K562 (cell line): ENCODE measurements at regions not wholly inside any gene's neighbourhood (a gene's known extent, or its start where the extent isn't known, plus 50 kb on each side); places are given as distances from the start of the nearest gene placed in this dataset.
"Not testable (repeated sequence)": the region's sequence is repeated elsewhere in the genome, so short reads cannot be mapped to it uniquely, and the experiment has no call there.

Experiments
- ARID2 ChIP-seq: fragments of 450-650 bp; IDR thresholded peaks from 2 replicates; pipeline ENCODE4 v1.6.1; 2017; ENCODE audit warnings: antibody characterized with exemption, mild to moderate bottlenecking
- CTCF ChIP-seq, 3 experiments: IDR thresholded peaks in 2 of 3; conservative IDR thresholded peaks in 1 of 3; 2 replicates each; pipeline ENCODE4 v1.5.1; 2011 to 2012; ENCODE audit warnings: low read length in 3 of 3, mild to moderate bottlenecking in 3 of 3, control low read depth in 2 of 3, improper control_type of control experiment in 1 of 3, inconsistent platforms in 1 of 3, low read depth in 1 of 3, mixed read lengths in 1 of 3, moderate library complexity in 1 of 3; ENCODE audit not compliant: insufficient read depth in 2 of 3
- GABPA ChIP-seq: fragments of 200-800 bp; sonication (Bioruptor generic); conservative IDR thresholded peaks from 2 replicates; pipeline ENCODE4 v1.6.1; 2016; ENCODE audit warnings: low read depth, missing genetic modification characterization, missing compliant biosample characterization
- HDAC2 ChIP-seq: fragments of 450-650 bp; IDR thresholded peaks from 2 replicates; pipeline ENCODE4 v1.6.1; 2016; ENCODE audit warnings: mild to moderate bottlenecking
- JUN ChIP-seq, 2 experiments: sonication (generic) in 1 of 2; formaldehyde crosslinking in 1 of 2; IDR thresholded peaks; 2 replicates each; pipeline versions ENCODE4 v1.6.1 to v1.8.0; 2012 to 2022; ENCODE audit warnings: borderline replicate concordance in 2 of 2, mild to moderate bottlenecking in 2 of 2, improper control_type of control experiment in 1 of 2, low read depth in 1 of 2, low read length in 1 of 2, missing genetic modification reagents in 1 of 2
- SRF ChIP-seq, 2 experiments: fragments of 250-450, 450-650 bp in 1 of 2; sonication (Bioruptor Pico) in 1 of 2; sonication (generic) in 1 of 2; formaldehyde crosslinking; IDR thresholded peaks; 2 replicates each; pipeline versions ENCODE4 v1.5.0 to v1.5.1; 2020 to 2022; ENCODE audit warnings: mild to moderate bottlenecking in 1 of 2, missing genetic modification reagents in 1 of 2
- YY1 ChIP-seq, 3 experiments: IDR thresholded peaks; 2 replicates each; pipeline ENCODE4 v1.6.1; 2011; ENCODE audit warnings: low read length in 2 of 3, mild to moderate bottlenecking in 2 of 3, moderate library complexity in 2 of 3, borderline replicate concordance in 1 of 3, control low read depth in 1 of 3, low read depth in 1 of 3; ENCODE audit not compliant: insufficient read depth in 3 of 3, insufficient replicate concordance in 2 of 3, control insufficient read depth in 1 of 3, insufficient read length in 1 of 3; ENCODE audit errors: extremely low read depth in 1 of 3
- ZNF311 ChIP-seq: fragments of 250-450 bp; sonication (Bioruptor Pico); IDR thresholded peaks from 2 replicates; pipeline ENCODE4 v1.4.0; 2020; ENCODE audit warnings: mild to moderate bottlenecking, moderate library complexity

GRCh38 chr1:222177496-222177895 lies 370.4 kb downstream of the HHIPL2 start:
- not testable (repeated sequence) for TF ChIP-seq CTCF (IDR thresholded peaks at IDR 0.05 in 2 of 3, conservative IDR thresholded peaks at IDR 0.05 in 1 of 3; ENCODE audit: insufficient read depth in 2 of 3, low read depth in 1 of 3, low read length in 3 of 3); ZNF311; JUN (IDR thresholded peaks at IDR 0.05; ENCODE audit: borderline replicate concordance, low read depth, low read length); JUN (CRISPR knock-in tag; IDR thresholded peaks at IDR 0.05; ENCODE audit: borderline replicate concordance); ARID2; YY1 (IDR thresholded peaks at IDR 0.05; ENCODE audit: borderline replicate concordance in 1 of 3, control insufficient read depth in 1 of 3, extremely low read depth in 1 of 3, insufficient read depth in 3 of 3, insufficient read length in 1 of 3, insufficient replicate concordance in 2 of 3, low read depth in 1 of 3, low read length in 2 of 3); GABPA (tag); SRF (CRISPR knock-in tag; IDR thresholded peaks at IDR 0.05); HDAC2
